GM18519 (cell line): ENCODE measurements at regions not wholly inside any gene's neighbourhood (a gene's known extent, or its start where the extent isn't known, plus 50 kb on each side); places are given as distances from the start of the nearest gene placed in this dataset.

Experiments used
- ATAC-seq: cut with Tn5 transposase; IDR thresholded peaks from one replicate; pipeline ENCODE4 v1.9.1; 2021; ENCODE audit warnings: mild to moderate bottlenecking, moderate library complexity; ENCODE audit not compliant: unreplicated experiment, low FRiP score

- no peak for ATAC-seq
Observed at GRCh38 chr16:74100395-74101326, 196.0 kb upstream of the PSMD7 start.

- no peak for ATAC-seq
Observed at GRCh38 chr16:74099530-74099929, 197.1 kb upstream of the PSMD7 start.

GRCh38 chr16:74094962-74095361 lies 201.7 kb upstream of the PSMD7 start:
- ATAC-seq: no peak

- ATAC-seq: no peak
Observed at GRCh38 chr16:74094514-74094913, 202.1 kb upstream of the PSMD7 start.

- ATAC-seq: no peak
Observed at GRCh38 chr16:74092336-74092735, 204.3 kb upstream of the PSMD7 start.

GRCh38 chr16:74090871-74091270 lies 205.7 kb upstream of the PSMD7 start:
- ATAC-seq: no peak

GRCh38 chr16:74083541-74083940 lies 213.1 kb upstream of the PSMD7 start:
- ATAC-seq: no peak

GRCh38 chr16:74080311-74080710 lies 216.3 kb upstream of the PSMD7 start:
- ATAC-seq: no peak

- ATAC-seq: no peak
Observed at GRCh38 chr16:74079232-74079586, 217.4 kb upstream of the PSMD7 start.

GRCh38 chr16:74078511-74079231 lies 217.9 kb upstream of the PSMD7 start:
- ATAC-seq: no peak

GRCh38 chr16:74076568-74076967 lies 220.0 kb upstream of the PSMD7 start:
- no peak for ATAC-seq

GRCh38 chr16:74075393-74075792 lies 221.2 kb upstream of the PSMD7 start:
- ATAC-seq: no peak

- no peak for ATAC-seq
Observed at GRCh38 chr16:74073456-74073855, 223.2 kb upstream of the PSMD7 start.

GRCh38 chr16:74071996-74072535 lies 224.5 kb upstream of the PSMD7 start:
- no peak for ATAC-seq

- no peak for ATAC-seq
Observed at GRCh38 chr16:74070237-74070636, 226.4 kb upstream of the PSMD7 start.

GRCh38 chr16:74064120-74064735 lies 232.4 kb upstream of the PSMD7 start:
- ATAC-seq: no peak

GRCh38 chr16:74053826-74054225 lies 242.8 kb upstream of the PSMD7 start:
- no peak for ATAC-seq

- no peak for ATAC-seq
Observed at GRCh38 chr16:74053312-74053711, 243.3 kb upstream of the PSMD7 start.

- ATAC-seq: no peak
Observed at GRCh38 chr16:74052016-74052415, 244.6 kb upstream of the PSMD7 start.

GRCh38 chr16:74049027-74049426 lies 247.6 kb upstream of the PSMD7 start:
- no peak for ATAC-seq

- no peak for ATAC-seq
Observed at GRCh38 chr16:74046524-74046923, 250.1 kb upstream of the PSMD7 start.
